ENCODE measurements at regions not wholly inside any gene's neighbourhood (a gene's known extent, or its start where the extent isn't known, plus 50 kb on each side); places are given as distances from the start of the nearest gene placed in this dataset.

DNA sequence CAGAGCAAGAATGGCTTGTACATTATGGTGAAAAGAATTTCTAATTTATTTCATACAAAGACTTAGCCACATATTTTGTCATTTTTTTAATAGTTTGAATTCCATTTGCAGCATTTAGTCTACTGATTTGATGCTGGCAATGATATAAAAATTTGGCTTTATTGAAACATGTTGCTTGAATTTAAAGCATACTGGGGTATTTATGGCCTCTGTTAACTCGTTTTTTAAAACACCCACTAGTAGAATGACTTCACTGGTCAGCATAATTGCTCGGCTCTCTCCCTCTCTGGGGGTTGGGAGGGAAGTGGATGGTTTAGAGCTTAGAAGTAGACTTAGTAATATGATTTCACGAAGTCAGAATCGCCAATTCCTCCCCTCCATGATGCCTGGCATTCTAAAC lies 354.9 kb upstream of the HTR2A start:
- no peak for DNase-seq (ENCODE audit: low read depth)

DNA sequence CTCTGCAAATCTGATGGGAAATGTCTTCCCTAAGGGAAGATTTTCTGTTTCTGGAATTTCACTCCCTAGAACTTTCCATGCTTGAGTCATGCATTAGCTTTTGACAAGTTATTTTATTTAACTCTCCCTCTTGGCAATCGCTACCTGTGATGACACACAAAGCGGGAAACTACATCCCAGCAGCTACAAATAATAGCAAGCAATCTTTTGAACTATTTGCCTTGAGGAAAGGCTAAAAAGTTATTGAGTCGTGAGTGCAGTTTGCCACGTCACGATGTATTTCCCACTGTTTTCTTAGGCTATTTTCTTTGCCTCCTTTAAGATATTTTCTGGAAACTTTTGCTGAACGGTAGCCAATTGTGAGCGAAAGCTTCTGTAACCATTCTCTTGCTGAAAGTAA lies 353.3 kb upstream of the HTR2A start:
- peak; percentile 77 for DNase-seq (ENCODE audit: low read depth)

DNA sequence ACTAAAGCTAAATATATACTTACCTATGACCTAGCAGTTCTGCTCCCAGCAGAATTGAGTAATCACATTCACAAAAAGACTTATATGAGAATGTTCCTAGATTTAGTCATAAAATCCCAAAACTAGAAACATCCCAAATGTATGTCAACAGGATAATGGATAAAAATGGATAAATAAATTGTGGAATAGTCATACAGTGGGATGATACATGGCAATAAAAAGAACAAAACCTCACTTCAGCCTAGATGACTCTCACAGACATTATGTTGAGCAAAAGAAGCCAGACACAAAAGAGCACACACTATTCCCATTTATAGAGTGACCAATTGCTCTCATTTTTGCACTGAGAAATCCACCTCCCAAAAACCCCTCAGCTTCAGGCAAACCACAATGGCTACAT lies 352.4 kb upstream of the HTR2A start:
- DNase-seq (ENCODE audit: low read depth): no peak

DNA sequence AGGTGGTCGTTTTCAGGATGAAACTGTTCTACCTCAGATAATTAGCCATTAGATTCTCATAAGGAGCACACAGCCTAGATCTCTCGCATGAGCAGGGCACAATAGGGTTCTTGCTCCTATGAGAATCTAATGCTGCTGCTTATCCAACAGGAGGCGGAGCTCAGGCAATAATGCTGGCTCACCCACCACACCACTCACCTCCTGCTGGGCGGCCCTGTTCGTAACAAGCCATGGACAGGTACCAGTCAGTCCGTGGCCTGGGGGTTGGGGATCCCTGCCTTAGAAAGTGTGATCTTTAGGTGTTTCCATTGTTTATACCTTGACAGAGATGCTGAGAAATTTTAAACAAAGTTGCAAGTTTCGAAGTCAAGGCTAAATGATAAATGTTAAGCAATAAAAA lies 344.6 kb upstream of the HTR2A start:
- no peak for DNase-seq (ENCODE audit: low read depth)

DNA sequence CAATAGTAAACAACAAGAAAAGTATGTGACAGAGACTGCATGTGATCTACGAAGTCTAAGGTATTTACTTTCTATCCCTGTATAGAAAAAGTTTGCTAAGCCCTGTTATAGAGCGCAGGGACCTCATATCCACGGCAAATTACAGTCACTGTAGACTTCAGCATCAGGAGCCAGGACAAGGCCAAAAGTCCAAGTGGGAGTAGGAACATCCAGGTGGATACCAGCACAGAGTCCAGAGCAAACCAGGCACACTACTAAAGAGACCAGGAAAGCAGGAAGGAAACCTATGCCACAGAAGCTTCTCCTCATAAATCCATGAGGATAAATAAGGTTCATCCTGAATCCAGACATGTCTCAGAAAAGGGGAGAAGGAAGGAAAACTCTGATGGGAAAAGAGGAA lies 342.2 kb upstream of the HTR2A start:
- DNase-seq (ENCODE audit: low read depth): no peak

DNA sequence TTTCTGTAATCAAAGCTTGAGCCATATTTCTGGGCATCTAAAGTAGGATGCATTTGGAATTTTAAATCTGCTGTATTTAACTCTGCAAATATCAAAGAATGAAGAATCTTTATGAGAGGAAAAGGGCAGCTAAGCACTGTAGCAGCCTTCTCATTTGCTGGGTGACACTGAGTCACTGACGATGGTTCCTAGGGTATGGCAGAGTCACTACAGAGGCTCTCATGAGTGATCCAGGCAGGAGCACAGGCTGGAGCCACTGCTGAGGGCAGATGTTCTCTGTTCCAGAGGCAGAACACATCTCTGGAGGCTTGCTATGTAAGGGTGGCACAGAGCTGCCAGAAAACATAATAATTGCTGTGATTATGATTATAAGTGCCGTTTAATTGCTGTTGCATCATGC lies 340.7 kb upstream of the HTR2A start:
- no peak for DNase-seq (ENCODE audit: low read depth)

DNA sequence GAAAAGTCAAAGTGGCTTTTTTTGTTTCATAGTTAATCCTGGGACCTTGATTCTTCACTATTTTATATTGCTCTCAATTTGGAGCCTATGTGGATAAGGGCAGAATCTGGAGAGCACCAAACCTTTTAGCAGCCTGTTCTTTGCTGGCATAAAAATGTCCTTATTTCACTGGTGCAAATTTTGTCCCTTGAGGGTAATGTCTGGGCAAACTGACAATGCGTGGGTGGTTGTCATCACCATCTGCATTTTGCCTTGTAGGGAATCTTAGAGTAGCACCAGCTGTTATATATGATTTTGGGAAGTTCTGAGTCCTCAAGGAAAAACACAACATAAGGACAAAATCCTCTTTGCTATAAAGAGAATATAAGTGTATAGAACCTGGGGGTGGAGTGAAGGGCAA lies 336.9 kb upstream of the HTR2A start:
- DNase-seq (ENCODE audit: low read depth): no peak

DNA sequence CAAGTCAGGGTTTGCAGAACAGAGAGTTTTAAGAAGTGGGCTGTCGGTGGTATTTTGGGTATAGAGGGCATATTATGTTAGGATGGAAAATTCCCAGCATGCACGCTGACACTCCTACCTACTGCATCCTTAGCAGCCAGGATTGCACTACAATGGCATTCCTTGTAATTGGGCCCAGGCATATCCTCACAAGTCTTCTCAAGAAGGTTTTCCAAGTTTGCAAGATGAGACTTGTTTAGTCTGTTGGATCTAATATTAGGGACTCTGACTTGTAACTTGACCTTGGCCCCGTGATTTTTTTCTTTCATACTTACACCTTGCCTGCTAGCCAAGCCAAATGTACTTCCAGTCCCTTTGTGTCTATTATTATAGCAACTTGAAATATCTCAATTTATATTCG lies 335.7 kb upstream of the HTR2A start:
- no peak for DNase-seq (ENCODE audit: low read depth)

DNA sequence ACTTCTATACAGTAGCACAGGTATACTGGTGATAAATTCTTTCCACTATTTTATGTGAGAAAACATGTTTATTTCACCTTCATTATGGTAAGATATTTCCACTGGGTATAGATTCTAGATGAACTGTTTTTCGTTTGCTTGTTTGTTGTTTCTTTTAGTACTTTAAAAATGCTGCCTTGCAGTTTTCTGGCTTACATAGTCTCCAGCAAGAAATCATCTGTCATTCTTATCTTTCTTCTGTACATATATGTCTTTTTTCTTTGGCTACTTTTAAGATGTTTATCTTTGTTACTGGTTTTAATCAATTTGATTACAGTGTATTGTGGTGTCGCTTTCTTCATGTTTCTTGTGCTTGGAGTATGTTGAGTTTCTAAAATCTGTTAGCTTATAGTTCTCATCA lies 333.3 kb upstream of the HTR2A start:
- no peak for DNase-seq (ENCODE audit: low read depth)

DNA sequence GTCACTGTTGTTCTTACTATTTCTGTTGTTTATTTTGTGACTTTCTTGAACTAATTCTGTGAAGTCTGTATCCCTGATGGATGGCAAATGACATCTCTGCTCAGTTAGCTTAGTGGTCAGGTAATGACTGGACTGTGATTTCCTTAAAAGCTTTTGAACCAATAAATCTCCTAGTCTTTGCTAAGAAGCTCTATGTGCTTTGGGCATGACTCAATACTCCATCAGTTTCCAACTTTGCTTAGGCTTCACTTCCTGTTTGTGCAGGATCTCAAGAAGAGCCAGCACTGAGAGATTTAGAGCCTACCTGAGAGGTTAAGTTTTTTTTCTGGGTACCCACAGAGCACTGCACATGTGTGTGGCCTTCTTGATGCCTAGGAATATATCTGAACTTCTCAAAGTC lies 329.7 kb upstream of the HTR2A start:
- DNase-seq (ENCODE audit: low read depth): peak; percentile 40

DNA sequence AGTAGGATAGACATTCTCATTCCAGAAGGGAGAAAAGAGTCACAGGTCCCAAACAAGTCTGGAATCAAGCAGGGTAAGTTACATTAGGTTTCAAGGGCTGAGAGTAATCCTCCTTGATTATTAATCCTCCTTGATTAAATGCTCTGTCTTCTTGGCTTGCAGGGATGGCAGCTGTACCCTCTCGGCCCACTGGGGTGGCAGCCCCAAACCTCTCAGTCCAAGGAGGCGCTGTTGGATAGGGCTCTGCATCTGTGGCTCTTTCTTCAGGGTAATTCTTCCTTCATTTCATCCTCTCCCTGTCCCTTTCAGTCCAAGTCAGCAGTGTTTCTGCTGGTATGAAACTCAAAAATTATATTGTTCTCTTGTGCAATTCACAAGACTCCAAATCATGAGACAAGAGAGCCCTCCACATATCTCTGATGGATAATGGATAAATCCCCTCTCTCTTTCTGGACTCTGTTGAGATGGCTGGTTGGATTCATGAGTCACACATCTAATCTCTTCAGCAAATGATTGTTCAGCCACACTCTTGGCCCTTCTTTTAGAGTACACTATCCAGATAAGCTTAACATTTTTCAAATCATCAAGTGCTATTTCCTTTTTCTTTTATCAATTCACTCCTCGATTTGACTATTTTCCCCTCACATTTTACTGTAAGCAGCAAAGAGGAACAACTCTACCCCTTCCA lies 323.7 kb upstream of the HTR2A start:
- DNase-seq (ENCODE audit: low read depth): no peak

DNA sequence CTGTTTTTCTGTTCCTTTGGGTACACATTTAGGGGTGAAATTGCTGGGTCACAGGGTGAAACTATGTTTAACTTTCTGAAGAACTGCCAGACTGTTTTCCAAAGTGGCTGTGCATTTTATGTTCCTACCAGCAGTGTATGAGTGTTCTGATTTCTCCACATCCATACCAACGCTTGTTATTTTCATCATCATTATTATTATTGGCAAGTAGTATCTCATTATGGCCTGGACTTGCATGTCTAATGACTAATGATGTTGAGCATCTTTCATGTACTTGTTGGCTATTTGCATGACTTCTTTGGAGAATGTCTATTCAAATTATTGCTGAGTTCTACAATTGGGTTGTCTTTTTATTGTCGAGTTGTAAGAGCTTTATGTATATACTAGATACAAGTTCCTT lies 321.8 kb upstream of the HTR2A start:
- DNase-seq (ENCODE audit: low read depth): no peak

DNA sequence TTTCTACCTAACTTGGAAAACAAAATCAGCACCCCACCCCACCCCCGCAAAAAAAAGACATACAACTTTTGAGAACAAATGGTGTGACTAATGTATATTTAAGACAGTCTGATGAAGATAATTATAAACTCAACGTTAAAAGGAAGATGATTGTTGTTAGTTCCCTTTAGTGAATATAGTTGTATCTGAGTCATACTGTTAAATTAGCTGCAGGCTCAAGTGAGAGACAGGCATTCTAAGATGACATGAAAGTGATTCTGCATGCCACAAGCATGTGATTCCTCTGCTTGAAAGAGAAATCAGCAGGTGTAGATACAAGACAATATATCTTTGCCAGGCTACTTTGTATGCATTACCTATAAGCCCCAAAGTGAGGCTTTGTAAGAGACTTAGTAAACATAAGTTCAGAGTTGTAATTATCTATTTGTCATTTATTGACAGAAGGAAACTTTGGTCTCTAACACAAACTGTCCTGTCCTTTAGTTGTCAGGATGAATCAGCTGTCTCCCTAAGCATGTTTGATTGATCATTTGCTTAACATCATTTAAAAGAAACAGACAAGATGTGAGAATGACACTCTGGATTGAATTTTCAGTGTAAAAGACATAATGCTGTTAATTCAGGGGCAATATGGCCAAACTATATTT lies 319.4 kb upstream of the HTR2A start:
- peak; percentile 69 for DNase-seq (ENCODE audit: low read depth)

DNA sequence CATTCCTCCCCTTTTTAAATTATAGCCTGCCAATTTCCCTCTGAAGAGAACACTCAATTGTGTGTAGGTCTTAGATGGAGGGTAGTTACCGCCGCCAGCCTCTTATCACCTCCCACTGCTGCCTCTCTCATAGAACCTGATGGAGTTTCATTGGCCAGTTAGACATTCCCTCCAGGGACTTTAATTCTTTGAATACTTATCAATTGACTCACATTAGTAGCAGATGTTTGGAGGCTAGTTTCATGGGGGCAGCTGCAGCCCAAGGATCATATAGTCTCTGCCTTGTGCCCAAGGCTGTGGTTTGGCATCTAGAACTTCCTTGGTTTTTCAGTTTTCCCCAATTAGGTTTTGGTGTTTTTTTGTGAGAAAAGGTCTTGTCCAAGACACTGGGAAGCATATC lies 318.9 kb upstream of the HTR2A start:
- peak; percentile 92 for DNase-seq (ENCODE audit: low read depth)

DNA sequence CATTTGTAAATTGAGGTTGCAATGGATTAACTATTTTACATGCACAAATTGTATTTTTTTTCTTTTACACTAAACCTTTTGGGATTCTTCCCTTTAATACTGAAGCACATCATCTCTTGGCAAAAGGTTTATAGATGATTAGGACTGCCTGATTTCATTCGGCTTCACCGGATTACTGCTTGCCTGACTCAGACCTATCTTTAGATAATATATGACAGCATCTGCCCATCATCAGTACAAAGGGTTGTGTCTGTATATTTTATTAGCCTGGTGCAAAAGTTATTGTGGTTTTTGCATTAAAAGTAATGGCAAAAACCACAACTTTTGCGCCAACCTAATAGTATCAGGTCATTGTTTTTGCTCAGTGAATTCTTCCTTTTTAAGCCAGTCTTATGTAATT lies 316.2 kb upstream of the HTR2A start:
- DNase-seq (ENCODE audit: low read depth): peak; percentile 37

DNA sequence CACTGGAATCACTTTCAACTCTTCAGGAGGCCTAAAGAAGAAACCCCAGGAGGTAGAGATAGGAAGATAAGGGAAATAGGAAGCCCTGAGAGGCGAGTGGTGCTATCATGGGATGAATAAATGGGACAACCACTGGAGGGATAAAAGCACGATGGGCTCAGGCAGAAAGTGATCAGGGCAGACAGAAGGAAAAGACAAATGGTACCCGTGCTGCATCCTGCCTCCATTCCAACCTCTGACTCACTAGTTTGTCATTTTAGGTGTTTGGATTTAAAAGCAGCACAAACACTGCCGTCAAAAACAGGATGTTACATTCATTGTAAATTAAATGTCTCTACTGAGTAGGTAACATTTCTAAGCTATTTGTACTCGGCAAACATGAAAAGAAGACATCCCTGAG lies 314.3 kb upstream of the HTR2A start:
- DNase-seq (ENCODE audit: low read depth): peak; percentile 62

DNA sequence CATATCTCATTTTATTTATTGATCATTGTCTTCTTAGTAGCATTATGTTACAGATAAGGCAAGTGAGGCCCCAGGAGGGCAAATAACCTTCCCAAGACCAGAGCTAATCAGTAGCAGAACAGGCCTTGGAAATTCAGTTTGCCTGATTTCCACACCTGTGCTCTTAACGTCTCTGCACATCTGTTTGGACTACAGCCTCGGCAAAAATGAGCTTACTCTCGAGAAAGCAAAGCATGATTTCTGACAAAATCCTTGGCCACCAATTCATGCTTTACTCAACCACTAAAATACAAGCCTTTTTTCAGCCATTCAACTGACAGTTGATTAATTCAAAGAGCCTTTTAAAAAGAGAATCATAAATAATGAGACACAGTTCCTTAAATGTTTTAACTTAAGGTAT lies 309.3 kb upstream of the HTR2A start:
- no peak for DNase-seq (ENCODE audit: low read depth)

DNA sequence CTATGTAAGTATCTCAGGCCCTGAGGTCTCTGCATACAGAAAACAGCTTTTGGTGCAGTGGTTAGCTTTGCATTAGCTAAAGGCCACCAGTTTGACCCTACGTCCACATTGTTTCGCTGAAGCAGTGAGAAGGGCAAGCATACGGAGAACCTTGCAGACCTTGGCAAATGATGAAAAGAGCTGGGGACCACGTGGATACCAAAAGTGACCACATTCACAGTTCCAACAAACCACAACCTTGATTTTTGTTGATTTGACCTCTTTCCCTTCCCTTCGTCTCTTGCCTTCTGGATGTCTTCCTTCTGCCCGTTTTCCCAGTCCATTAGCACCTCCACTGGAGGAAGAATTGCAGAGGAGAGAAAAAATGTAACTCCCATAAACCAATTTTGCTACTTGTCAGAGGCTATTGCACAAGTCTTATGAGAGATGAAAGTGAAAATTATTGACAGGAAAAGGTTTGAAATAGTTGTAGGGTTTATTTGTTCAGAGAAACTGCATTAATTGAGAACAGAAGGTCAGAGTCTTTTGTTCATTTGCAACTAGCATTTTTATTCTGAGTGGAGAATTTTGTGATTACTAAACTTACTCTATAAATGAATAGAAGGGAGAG lies 293.9 kb upstream of the HTR2A start:
- peak; percentile 34 for DNase-seq (ENCODE audit: low read depth)

DNA sequence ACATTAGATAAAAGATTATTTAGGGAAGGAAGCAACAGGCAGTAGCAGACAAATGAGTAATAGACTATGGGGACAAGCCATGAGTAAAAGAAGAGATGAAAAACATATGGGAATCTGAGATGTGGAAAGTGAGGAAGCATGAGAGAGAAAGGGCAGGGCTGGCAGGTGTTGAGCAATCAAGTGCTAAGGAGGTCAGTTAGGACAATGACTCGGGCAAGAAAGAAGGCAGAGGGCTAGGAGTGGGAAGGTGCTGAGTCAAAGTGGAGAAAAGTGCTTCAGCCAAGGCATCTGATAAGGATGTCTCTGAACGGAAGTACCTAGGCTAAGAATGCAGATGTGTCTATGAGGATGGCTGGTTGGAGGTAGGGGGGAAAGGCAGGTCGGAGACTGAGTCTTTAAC lies 291.9 kb upstream of the HTR2A start:
- DNase-seq (ENCODE audit: low read depth): peak; percentile 12

DNA sequence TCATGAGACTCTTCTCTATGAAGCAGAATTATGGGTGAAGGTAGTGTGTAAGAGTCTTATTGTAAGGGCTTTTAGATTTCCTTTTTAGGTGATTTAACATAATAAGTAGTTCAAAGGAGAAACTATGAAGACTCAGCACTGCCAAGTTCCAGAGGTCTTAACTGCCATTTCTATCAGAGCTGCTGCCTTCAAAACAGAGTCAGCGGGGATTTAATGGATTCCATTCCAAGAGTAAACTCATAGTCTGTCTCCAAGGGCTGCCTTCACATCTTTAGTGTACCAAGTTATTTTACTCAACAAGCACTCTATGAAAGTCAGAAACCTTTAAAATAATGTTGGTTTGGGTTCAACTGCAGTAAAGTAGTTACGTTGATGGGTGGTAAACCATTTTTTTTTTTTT lies 289.6 kb upstream of the HTR2A start:
- no peak for DNase-seq (ENCODE audit: low read depth)

DNA sequence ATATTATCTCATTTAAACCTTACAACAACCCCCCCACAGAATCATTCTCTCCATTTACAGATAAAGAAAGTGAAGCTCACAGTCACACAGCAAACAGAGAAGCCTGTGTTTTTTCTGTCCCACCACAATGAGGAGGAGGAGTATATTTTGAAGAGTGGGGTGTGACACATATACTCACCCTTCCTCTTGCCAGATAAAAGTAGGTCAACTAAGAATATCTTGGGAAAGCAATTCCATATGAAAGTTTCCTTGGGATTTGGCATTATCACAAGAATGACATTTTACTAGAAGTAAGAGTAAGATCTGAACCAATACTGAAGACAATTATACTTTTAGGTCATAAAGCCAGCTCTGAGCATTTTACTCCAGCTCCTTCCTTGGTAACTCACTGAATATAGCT lies 287.5 kb upstream of the HTR2A start:
- DNase-seq (ENCODE audit: low read depth): no peak

DNA sequence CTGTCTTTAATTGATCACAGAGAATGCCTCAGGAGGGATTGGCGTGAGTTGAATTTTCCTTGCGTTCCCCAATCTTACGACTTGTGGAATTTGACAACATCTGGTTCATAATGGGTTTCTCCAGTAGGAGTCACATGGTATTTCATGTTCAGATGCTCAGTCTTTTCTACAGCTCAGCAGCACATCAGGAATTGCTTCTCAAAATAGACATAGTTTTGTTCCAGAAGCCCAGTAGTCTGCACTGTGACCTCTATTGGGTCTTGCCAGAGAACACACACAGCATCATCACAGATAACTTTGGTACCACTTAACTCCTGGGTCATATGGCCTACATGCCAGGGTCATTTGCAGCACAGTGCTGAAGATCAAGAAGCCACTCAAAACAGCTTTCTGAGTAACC lies 282.5 kb upstream of the HTR2A start:
- DNase-seq (ENCODE audit: low read depth): no peak

DNA sequence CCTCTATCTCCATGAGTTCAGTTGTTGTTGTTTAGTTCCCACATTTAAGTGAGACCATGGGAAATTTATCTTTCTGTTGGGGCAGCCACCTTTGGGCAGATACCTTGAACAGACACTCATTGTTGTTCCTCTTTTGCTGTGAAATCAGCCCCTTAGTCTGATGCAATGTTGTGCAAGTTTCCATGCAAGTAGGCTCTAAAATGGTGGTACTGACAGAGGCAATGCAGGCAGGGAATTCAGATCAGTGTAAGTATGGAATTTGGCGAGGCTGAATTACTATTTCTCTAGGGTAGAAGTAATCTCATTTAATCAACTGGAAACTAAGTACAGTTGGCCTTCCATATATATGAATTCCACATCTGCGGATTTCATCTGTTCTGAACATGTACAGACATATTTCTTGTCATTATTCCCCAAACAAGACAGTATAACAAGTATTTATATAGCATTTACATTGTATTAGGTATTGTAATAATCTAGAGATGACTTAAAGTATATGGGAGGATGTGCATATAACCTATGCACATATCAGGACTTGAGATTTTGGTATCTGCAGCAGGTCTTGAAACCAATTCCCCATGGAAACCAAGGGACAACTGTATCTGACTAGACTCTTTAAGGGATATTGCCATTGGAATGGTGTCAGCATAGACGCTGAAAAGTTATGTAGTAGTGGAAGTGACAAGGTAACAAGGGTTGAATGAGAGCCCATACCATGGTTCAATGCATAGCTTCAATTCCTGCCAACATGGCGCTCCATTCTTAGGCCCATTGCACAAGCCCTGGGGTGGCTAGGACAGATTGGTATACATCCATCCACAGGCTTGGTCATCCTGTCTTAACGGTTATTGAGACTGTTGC lies 281.5 kb upstream of the HTR2A start:
- no peak for DNase-seq (ENCODE audit: low read depth)

All from M059J (cell line).